GM23338 (cell line): ENCODE measurements at regions not wholly inside any gene's neighbourhood (a gene's known extent, or its start where the extent isn't known, plus 50 kb on each side); places are given as distances from the start of the nearest gene placed in this dataset.

Experiments
- ATAC-seq: fragments of 200-7000 bp; cut with Tn5 transposase; 3 replicates; pipeline ENCODE4 v1.9.1; 2020
- DNase-seq: peaks from one replicate; pipeline ENCODE4 v3.0.0-alpha.2; 2015; ENCODE audit warnings: low spot score
- H2AFZ ChIP-seq: fragments of 200-600 bp; sonication (generic); 2 replicates; pipeline ENCODE4 v1.8.0; 2016; ENCODE audit warnings: antibody characterized with exemption, mild to moderate bottlenecking, moderate library complexity
- H3F3A ChIP-seq: fragments of 200-600 bp; sonication (generic); replicated peaks from 2 replicates; pipeline ENCODE4 v1.8.0; 2017; ENCODE audit warnings: antibody characterized with exemption, mixed run types, low read depth
- H3K27ac ChIP-seq: fragments of 200-600 bp; sonication (generic); 2 replicates; pipeline ENCODE4 v1.6.1; 2016; ENCODE audit warnings: low read depth
- H3K27me3 ChIP-seq: fragments of 200-600 bp; sonication (generic); 2 replicates; pipeline ENCODE4 v1.8.0; 2016; ENCODE audit warnings: mild to moderate bottlenecking, mixed run types, moderate library complexity; ENCODE audit not compliant: insufficient read depth
- H3K36me3 ChIP-seq: fragments of 200-600 bp; sonication (generic); 2 replicates; pipeline ENCODE4 v1.8.0; 2016; ENCODE audit warnings: mild to moderate bottlenecking; ENCODE audit not compliant: insufficient read depth
- H3K4me1 ChIP-seq: fragments of 200-600 bp; sonication (generic); 2 replicates; pipeline ENCODE4 v1.8.0; 2016; ENCODE audit warnings: mild to moderate bottlenecking, moderate library complexity; ENCODE audit not compliant: insufficient read depth
- H3K4me2 ChIP-seq: fragments of 200-600 bp; sonication (generic); 2 replicates; pipeline ENCODE4 v1.7.1; 2017; ENCODE audit warnings: mixed run types
- H3K4me3 ChIP-seq: fragments of 200-600 bp; sonication (generic); 2 replicates; pipeline ENCODE4 v1.6.1; 2016; ENCODE audit warnings: mixed run types
- H3K79me2 ChIP-seq: fragments of 200-600 bp; sonication (generic); replicated peaks from 2 replicates; pipeline ENCODE4 v1.8.0; 2017; ENCODE audit warnings: mild to moderate bottlenecking; ENCODE audit not compliant: insufficient read depth
- H3K9me2 ChIP-seq: fragments of 200-600 bp; sonication (generic); 2 replicates; pipeline ENCODE4 v1.8.0; 2017; ENCODE audit not compliant: insufficient read depth
- H4K20me1 ChIP-seq: fragments of 200-600 bp; sonication (generic); replicated peaks from 2 replicates; pipeline ENCODE4 v1.8.0; 2017; ENCODE audit warnings: mild to moderate bottlenecking; ENCODE audit not compliant: insufficient read depth
- H3K27ac Mint-ChIP-seq: 2 replicates; pipeline ENCODE4 v1.8.0; 2020; ENCODE audit warnings: inconsistent platforms, mild to moderate bottlenecking, moderate library complexity, mixed read lengths
- H3K27me3 Mint-ChIP-seq: 3 replicates; pipeline ENCODE4 v1.8.0; 2022; ENCODE audit warnings: low read depth, mild to moderate bottlenecking, moderate library complexity, mixed read lengths, inconsistent platforms; ENCODE audit not compliant: insufficient read depth, poor library complexity
- H3K36me3 Mint-ChIP-seq: 3 replicates; pipeline ENCODE4 v1.8.0; 2021; ENCODE audit warnings: low read depth, mild to moderate bottlenecking, inconsistent platforms, moderate library complexity, mixed read lengths
- H3K4me1 Mint-ChIP-seq: 3 replicates; pipeline ENCODE4 v1.8.0; 2020; ENCODE audit warnings: mild to moderate bottlenecking, inconsistent platforms, mixed read lengths
- H3K4me3 Mint-ChIP-seq: 3 replicates; pipeline ENCODE4 v1.8.0; 2021; ENCODE audit warnings: moderate library complexity, mild to moderate bottlenecking, inconsistent platforms, mixed read lengths
- H3K9me3 Mint-ChIP-seq: 3 replicates; pipeline ENCODE4 v1.8.0; 2020; ENCODE audit warnings: moderate library complexity, mild to moderate bottlenecking, inconsistent platforms, mixed read lengths
- EZH2 ChIP-seq: fragments of 200-600 bp; sonication (generic); IDR thresholded peaks from one replicate; pipeline ENCODE4 v1.8.0; 2017; ENCODE audit warnings: antibody characterized with exemption, mild to moderate bottlenecking, low read depth; ENCODE audit not compliant: unreplicated experiment
- POLR2AphosphoS5 ChIP-seq: IDR thresholded peaks from 2 replicates; pipeline ENCODE4 v1.6.1; 2016; ENCODE audit warnings: antibody characterized with exemption, low read depth
- ZNF331 ChIP-seq: fragments of 250-450 bp; sonication (Bioruptor Pico); IDR thresholded peaks from 2 replicates; pipeline ENCODE4 v1.5.0; 2020; ENCODE audit warnings: low read depth, mild to moderate bottlenecking, moderate library complexity
- TF ChIP-seq, protein P1 (sequence below), 2 experiments: fragments of 200-600 bp in 1 of 2; sonication (generic) in 1 of 2; conservative IDR thresholded peaks; 2 replicates each; pipeline versions ENCODE4 v1.5.1 to v1.6.1; 2016 to 2017; ENCODE audit warnings: antibody characterized with exemption in 2 of 2, low read depth in 2 of 2, mild to moderate bottlenecking in 2 of 2, moderate library complexity in 1 of 2
- TF ChIP-seq, protein P2 (sequence below): IDR thresholded peaks from one replicate; pipeline ENCODE4 v1.6.1; 2018; ENCODE audit warnings: antibody characterized with exemption; ENCODE audit not compliant: unreplicated experiment
- TF ChIP-seq, protein P3 (sequence below): fragments of 250-450 bp; sonication (Bioruptor Pico); IDR thresholded peaks from 2 replicates; pipeline ENCODE4 v1.5.0; 2020; ENCODE audit warnings: mild to moderate bottlenecking, moderate library complexity

DNA sequence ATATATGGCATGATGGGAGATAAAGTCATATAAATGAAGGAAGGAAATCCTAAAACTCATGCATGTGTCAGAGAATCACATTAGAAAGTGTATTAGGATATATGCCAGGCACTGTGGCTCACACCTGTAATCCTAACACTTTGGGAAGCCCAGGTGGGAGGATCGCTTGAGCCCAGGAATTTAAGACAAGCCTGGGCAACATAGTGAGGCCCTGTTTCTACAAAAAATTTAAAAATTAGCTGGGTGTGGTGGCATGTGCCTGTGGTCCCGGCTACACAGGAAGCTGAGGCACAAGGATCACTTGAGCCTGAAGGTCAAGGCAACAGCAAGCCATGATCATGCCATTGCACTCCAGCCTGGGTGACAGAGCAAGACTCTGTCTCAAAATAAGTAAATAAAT, 130.3 kb upstream of the ARID2 start (continued):
- TF ChIP-seq, protein P1, sequence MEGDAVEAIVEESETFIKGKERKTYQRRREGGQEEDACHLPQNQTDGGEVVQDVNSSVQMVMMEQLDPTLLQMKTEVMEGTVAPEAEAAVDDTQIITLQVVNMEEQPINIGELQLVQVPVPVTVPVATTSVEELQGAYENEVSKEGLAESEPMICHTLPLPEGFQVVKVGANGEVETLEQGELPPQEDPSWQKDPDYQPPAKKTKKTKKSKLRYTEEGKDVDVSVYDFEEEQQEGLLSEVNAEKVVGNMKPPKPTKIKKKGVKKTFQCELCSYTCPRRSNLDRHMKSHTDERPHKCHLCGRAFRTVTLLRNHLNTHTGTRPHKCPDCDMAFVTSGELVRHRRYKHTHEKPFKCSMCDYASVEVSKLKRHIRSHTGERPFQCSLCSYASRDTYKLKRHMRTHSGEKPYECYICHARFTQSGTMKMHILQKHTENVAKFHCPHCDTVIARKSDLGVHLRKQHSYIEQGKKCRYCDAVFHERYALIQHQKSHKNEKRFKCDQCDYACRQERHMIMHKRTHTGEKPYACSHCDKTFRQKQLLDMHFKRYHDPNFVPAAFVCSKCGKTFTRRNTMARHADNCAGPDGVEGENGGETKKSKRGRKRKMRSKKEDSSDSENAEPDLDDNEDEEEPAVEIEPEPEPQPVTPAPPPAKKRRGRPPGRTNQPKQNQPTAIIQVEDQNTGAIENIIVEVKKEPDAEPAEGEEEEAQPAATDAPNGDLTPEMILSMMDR (conservative IDR thresholded peaks at IDR 0.05; ENCODE audit: low read depth in 2 of 2): no peak
- no peak for TF ChIP-seq EZH2
- TF ChIP-seq ZNF331: no peak
- no peak for TF ChIP-seq POLR2AphosphoS5
- TF ChIP-seq, protein P2, sequence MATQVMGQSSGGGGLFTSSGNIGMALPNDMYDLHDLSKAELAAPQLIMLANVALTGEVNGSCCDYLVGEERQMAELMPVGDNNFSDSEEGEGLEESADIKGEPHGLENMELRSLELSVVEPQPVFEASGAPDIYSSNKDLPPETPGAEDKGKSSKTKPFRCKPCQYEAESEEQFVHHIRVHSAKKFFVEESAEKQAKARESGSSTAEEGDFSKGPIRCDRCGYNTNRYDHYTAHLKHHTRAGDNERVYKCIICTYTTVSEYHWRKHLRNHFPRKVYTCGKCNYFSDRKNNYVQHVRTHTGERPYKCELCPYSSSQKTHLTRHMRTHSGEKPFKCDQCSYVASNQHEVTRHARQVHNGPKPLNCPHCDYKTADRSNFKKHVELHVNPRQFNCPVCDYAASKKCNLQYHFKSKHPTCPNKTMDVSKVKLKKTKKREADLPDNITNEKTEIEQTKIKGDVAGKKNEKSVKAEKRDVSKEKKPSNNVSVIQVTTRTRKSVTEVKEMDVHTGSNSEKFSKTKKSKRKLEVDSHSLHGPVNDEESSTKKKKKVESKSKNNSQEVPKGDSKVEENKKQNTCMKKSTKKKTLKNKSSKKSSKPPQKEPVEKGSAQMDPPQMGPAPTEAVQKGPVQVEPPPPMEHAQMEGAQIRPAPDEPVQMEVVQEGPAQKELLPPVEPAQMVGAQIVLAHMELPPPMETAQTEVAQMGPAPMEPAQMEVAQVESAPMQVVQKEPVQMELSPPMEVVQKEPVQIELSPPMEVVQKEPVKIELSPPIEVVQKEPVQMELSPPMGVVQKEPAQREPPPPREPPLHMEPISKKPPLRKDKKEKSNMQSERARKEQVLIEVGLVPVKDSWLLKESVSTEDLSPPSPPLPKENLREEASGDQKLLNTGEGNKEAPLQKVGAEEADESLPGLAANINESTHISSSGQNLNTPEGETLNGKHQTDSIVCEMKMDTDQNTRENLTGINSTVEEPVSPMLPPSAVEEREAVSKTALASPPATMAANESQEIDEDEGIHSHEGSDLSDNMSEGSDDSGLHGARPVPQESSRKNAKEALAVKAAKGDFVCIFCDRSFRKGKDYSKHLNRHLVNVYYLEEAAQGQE: no peak

GRCh38 chr12:45601390-45601789, 128.1 kb upstream of the ARID2 start:
- no peak overlapping the region for H3K27ac Mint-ChIP-seq
- TF ChIP-seq, protein P3, sequence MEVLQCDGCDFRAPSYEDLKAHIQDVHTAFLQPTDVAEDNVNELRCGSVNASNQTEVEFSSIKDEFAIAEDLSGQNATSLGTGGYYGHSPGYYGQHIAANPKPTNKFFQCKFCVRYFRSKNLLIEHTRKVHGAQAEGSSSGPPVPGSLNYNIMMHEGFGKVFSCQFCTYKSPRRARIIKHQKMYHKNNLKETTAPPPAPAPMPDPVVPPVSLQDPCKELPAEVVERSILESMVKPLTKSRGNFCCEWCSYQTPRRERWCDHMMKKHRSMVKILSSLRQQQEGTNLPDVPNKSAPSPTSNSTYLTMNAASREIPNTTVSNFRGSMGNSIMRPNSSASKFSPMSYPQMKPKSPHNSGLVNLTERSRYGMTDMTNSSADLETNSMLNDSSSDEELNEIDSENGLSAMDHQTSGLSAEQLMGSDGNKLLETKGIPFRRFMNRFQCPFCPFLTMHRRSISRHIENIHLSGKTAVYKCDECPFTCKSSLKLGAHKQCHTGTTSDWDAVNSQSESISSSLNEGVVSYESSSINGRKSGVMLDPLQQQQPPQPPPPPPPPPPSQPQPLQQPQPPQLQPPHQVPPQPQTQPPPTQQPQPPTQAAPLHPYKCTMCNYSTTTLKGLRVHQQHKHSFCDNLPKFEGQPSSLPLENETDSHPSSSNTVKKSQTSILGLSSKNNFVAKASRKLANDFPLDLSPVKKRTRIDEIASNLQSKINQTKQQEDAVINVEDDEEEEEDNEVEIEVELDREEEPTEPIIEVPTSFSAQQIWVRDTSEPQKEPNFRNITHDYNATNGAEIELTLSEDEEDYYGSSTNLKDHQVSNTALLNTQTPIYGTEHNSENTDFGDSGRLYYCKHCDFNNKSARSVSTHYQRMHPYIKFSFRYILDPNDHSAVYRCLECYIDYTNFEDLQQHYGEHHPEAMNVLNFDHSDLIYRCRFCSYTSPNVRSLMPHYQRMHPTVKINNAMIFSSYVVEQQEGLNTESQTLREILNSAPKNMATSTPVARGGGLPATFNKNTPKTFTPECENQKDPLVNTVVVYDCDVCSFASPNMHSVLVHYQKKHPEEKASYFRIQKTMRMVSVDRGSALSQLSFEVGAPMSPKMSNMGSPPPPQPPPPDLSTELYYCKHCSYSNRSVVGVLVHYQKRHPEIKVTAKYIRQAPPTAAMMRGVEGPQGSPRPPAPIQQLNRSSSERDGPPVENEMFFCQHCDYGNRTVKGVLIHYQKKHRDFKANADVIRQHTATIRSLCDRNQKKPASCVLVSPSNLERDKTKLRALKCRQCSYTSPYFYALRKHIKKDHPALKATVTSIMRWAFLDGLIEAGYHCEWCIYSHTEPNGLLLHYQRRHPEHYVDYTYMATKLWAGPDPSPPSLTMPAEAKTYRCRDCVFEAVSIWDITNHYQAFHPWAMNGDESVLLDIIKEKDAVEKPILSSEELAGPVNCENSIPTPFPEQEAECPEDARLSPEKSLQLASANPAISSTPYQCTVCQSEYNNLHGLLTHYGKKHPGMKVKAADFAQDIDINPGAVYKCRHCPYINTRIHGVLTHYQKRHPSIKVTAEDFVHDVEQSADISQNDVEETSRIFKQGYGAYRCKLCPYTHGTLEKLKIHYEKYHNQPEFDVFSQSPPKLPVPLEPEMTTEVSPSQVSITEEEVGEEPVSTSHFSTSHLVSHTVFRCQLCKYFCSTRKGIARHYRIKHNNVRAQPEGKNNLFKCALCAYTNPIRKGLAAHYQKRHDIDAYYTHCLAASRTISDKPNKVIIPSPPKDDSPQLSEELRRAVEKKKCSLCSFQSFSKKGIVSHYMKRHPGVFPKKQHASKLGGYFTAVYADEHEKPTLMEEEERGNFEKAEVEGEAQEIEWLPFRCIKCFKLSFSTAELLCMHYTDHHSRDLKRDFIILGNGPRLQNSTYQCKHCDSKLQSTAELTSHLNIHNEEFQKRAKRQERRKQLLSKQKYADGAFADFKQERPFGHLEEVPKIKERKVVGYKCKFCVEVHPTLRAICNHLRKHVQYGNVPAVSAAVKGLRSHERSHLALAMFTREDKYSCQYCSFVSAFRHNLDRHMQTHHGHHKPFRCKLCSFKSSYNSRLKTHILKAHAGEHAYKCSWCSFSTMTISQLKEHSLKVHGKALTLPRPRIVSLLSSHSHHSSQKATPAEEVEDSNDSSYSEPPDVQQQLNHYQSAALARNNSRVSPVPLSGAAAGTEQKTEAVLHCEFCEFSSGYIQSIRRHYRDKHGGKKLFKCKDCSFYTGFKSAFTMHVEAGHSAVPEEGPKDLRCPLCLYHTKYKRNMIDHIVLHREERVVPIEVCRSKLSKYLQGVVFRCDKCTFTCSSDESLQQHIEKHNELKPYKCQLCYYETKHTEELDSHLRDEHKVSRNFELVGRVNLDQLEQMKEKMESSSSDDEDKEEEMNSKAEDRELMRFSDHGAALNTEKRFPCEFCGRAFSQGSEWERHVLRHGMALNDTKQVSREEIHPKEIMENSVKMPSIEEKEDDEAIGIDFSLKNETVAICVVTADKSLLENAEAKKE (CRISPR knock-in tag): no peak
- TF ChIP-seq, protein P1 (conservative IDR thresholded peaks at IDR 0.05; ENCODE audit: low read depth in 2 of 2): no peak
- TF ChIP-seq, protein P2: no peak
- no peak for TF ChIP-seq ZNF331

More at GRCh38 chr12:45601390-45601789, 128.1 kb upstream of the ARID2 start:
- Histone ChIP-seq H3F3A (no peaks in the 10 kb centered on the region), H3K27me3 (no peaks in the 10 kb centered on the region), H3K4me2 (no peak overlapping the region), H3K79me2 (no peaks in the 10 kb centered on the region), H2AFZ (no peak overlapping the region), H3K36me3 (no peaks in the 10 kb centered on the region), H3K27ac (no peak overlapping the region), H4K20me1 (no peaks in the 10 kb centered on the region), H3K4me1 (no peaks in the 10 kb centered on the region), H3K4me3 (no peak overlapping the region), H3K9me2 (0 out of 2 replicates have a peak, but pooled peaks cover 8% of the 10 kb centered on the region)
- H3K9me3 Mint-ChIP-seq: peaks cover 4% of the 10 kb centered on the region; the same call in 2 of the 3 replicates
- DNase-seq (no peak), ATAC-seq (no peak)
- peaks cover 4% of the 10 kb centered on the region; the same call in 1 of the 3 replicates for H3K36me3 Mint-ChIP-seq
- no peaks in the 10 kb centered on the region for H3K27me3 Mint-ChIP-seq
- H3K4me3 Mint-ChIP-seq: no peak overlapping the region
- no peaks in the 10 kb centered on the region for H3K4me1 Mint-ChIP-seq
